ENCODE measurements at regions not wholly inside any gene's neighbourhood (a gene's known extent, or its start where the extent isn't known, plus 50 kb on each side); places are given as distances from the start of the nearest gene placed in this dataset.

- DNase-seq, result no peak
Measured at GRCh38 chr12:32047357-32048212, 59.1 kb upstream of the BICD1 start.

- DNase-seq, result no peak
Measured at GRCh38 chr12:32048791-32049190, 57.9 kb upstream of the BICD1 start.

GRCh38 chr12:32049956-32050355 is 56.7 kb upstream of the BICD1 start:
- DNase-seq, result no peak

- no peak for DNase-seq
Measured at GRCh38 chr12:32051511-32052211, 55.0 kb upstream of the BICD1 start.

- no peak for DNase-seq
Measured at GRCh38 chr12:32052212-32052713, 54.4 kb upstream of the BICD1 start.

- no peak for DNase-seq
Measured at GRCh38 chr12:32053881-32054624, 52.6 kb upstream of the BICD1 start.
